Spleen (tissue), 11 donors: ENCODE measurements at regions not wholly inside any gene's neighbourhood (a gene's known extent, or its start where the extent isn't known, plus 50 kb on each side); places are given as distances from the start of the nearest gene placed in this dataset.

Experiments used
- DNase-seq: peaks from one replicate; pipeline ENCODE4 v3.0.0-alpha.2; 2020
- H3K27ac ChIP-seq, 8 donors: fragments of 200-600 bp; sonication (generic) in 7 of 8; 1 replicate in 4 of 8; 2 replicates in 4 of 8; pipeline versions ENCODE4 v1.5.0 to v1.8.0; 2016 to 2021; ENCODE audit warnings: inconsistent platforms in 4 of 8, mild to moderate bottlenecking in 4 of 8, moderate library complexity in 1 of 8
- H3K27me3 ChIP-seq, 7 donors: fragments of 200-600 bp; sonication (generic) in 6 of 7; replicated peaks in 1 of 7; 1 replicate in 4 of 7; 2 replicates in 3 of 7; pipeline versions ENCODE4 v1.5.0 to v1.8.0; 2016 to 2021; ENCODE audit warnings: inconsistent platforms in 3 of 7, mild to moderate bottlenecking in 1 of 7
- H3K36me3 ChIP-seq, 6 donors: fragments of 200-600 bp; sonication (generic) in 5 of 6; 1 replicate in 4 of 6; 2 replicates in 2 of 6; pipeline versions ENCODE4 v1.5.0 to v1.8.0; 2016 to 2021; ENCODE audit warnings: inconsistent platforms in 2 of 6
- H3K4me1 ChIP-seq, 6 donors: fragments of 200-600 bp; sonication (generic) in 5 of 6; 1 replicate in 3 of 6; 2 replicates in 3 of 6; pipeline versions ENCODE4 v1.5.0 to v1.8.0; 2016 to 2021; ENCODE audit warnings: inconsistent platforms in 3 of 6
- H3K4me3 ChIP-seq, 8 donors: fragments of 200-600 bp; sonication (generic) in 7 of 8; 1 replicate in 4 of 8; 2 replicates in 4 of 8; pipeline versions ENCODE4 v1.5.0 to v1.8.0; 2016 to 2021; ENCODE audit warnings: inconsistent platforms in 4 of 8, mild to moderate bottlenecking in 4 of 8, moderate library complexity in 2 of 8
- H3K9me3 ChIP-seq, 8 donors: fragments of 200-600 bp; sonication (generic) in 7 of 8; 1 replicate in 4 of 8; 2 replicates in 4 of 8; pipeline versions ENCODE4 v1.5.0 to v1.8.0; 2016 to 2021; ENCODE audit warnings: inconsistent platforms in 4 of 8
- POLR2A ChIP-seq, 3 donors: fragments of 450-650 bp; IDR thresholded peaks; one replicate each; pipeline ENCODE4 v1.5.1; 2017; ENCODE audit warnings: antibody characterized with exemption in 3 of 3, mild to moderate bottlenecking in 1 of 3
- POLR2AphosphoS5 ChIP-seq, 3 donors: sonication (generic); formaldehyde crosslinking; IDR thresholded peaks; one replicate each; pipeline ENCODE4 v1.5.1; 2017; ENCODE audit warnings: antibody characterized with exemption in 3 of 3
- WGBS, 5 donors: extraction: QIAGEN DNeasy Blood & Tissue Kit in 3 of 5; methylation state at CpG; one replicate each; pipeline versions ENCODE4 v1.1.5 to v1.1.7; 2013 to 2018; 5-methylcytosine and 5-hydroxymethylcytosine counted together
- intact Hi-C: fragments of 100-400 bp; cut with DNase I; formaldehyde crosslinking; loops from one replicate; pipeline ENCODE4 v1.15.0; 2023; ENCODE audit warnings: low total_unique reads
- TF ChIP-seq, protein P1 (sequence below), 11 experiments: fragments of 200-600 bp in 7 of 11; fragments of 450-650 bp in 4 of 11; sonication (generic) in 4 of 11; IDR thresholded peaks in 8 of 11; conservative IDR thresholded peaks in 3 of 11; 1 replicate in 7 of 11; 2 replicates in 4 of 11; pipeline versions ENCODE4 v1.4.0 to v1.8.0; 2016 to 2021; ENCODE audit warnings: antibody characterized with exemption in 11 of 11, inconsistent platforms in 4 of 11, mild to moderate bottlenecking in 1 of 11
- donor health status: healthy with polysubstance abuse.
- donor health status: DM: no; HTN: no; CAD: no; lungs with moderate emphysema.
- donor health status: DM: no; HTN: no; CAD: no.
- donor health status: Bipolar disorder and iron deficiency.
- donor health status: healthy.
- donor health status: DM: no; HTN: no; CAD: no.
- donor health status: DM: yes; HTN: yes; CAD: no.

DNA sequence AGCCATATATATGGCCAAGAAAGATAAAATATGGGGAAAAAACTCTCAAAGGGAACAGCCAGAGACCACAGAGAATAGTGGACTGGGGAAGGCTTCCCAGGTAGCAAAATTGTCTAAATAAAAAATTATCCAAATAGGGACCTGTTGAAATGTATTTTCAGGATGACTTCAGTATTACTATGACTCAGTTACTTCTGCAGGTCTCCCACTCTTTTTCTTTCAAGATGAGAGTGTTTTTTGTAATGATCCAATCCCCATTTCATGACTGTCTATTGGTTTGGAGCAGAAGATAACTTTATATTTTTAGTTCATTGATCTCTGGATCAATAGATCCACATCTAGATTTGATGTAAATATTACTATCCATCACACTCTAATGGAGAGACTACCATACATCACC lies 372.1 kb upstream of the EMCN start:
- Histone ChIP-seq H3K4me3 (no peak overlapping the region), H3K9me3 (peaks cover 0 to 48% (median 33%) of the 10 kb centered on the region in 8 donors), H3K27me3 (no peaks in the 10 kb centered on the region), H3K36me3 (no peaks in the 10 kb centered on the region), H3K27ac (no peak overlapping the region), H3K4me1 (peaks cover 0 to 1% (median 0%) of the 10 kb centered on the region in 6 donors)
- no peak for DNase-seq
- intact Hi-C loops = no loop called here
- TF ChIP-seq POLR2A (IDR thresholded peaks at IDR 0.05) = no peak
- TF ChIP-seq, protein P1, sequence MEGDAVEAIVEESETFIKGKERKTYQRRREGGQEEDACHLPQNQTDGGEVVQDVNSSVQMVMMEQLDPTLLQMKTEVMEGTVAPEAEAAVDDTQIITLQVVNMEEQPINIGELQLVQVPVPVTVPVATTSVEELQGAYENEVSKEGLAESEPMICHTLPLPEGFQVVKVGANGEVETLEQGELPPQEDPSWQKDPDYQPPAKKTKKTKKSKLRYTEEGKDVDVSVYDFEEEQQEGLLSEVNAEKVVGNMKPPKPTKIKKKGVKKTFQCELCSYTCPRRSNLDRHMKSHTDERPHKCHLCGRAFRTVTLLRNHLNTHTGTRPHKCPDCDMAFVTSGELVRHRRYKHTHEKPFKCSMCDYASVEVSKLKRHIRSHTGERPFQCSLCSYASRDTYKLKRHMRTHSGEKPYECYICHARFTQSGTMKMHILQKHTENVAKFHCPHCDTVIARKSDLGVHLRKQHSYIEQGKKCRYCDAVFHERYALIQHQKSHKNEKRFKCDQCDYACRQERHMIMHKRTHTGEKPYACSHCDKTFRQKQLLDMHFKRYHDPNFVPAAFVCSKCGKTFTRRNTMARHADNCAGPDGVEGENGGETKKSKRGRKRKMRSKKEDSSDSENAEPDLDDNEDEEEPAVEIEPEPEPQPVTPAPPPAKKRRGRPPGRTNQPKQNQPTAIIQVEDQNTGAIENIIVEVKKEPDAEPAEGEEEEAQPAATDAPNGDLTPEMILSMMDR (IDR thresholded peaks at IDR 0.05 in 8 of 11, conservative IDR thresholded peaks at IDR 0.05 in 3 of 11) = no peak
- TF ChIP-seq POLR2AphosphoS5 (IDR thresholded peaks at IDR 0.05) = no peak

DNA sequence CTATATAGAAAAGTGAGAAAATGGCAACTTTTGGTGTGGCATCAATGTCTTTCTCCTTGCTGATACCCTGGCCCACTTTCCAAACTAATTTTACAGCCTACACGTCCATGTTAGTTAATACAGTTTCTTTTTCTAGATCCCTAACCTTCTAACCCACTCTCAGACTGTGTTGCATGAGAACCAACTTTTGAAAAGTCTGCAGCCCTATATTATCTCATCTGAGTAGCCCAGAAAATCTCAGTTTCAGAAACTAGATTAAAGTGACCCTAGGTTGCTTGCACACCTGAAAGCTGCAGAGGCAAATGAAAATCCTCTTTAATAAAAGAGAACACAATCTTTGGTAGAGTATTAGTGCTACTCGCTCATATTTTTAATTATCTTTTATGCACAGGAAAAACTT lies 371.6 kb upstream of the EMCN start:
- Histone ChIP-seq H3K27me3 (no peaks in the 10 kb centered on the region), H3K9me3 (peaks cover 0 to 53% (median 33%) of the 10 kb centered on the region in 8 donors), H3K27ac (no peak overlapping the region), H3K4me3 (no peak overlapping the region), H3K36me3 (no peaks in the 10 kb centered on the region), H3K4me1 (no peaks in the 10 kb centered on the region)
- intact Hi-C loops = no loop called here
- TF ChIP-seq POLR2AphosphoS5 (IDR thresholded peaks at IDR 0.05) (no peak), POLR2A (IDR thresholded peaks at IDR 0.05) (no peak)
- TF ChIP-seq, protein P1 (IDR thresholded peaks at IDR 0.05 in 8 of 11, conservative IDR thresholded peaks at IDR 0.05 in 3 of 11) = no peak
- no peak for DNase-seq
- 75 to 89% (median 79%) methylated on average over 2 of the region's 2 CpGs for WGBS, 5 donors

DNA sequence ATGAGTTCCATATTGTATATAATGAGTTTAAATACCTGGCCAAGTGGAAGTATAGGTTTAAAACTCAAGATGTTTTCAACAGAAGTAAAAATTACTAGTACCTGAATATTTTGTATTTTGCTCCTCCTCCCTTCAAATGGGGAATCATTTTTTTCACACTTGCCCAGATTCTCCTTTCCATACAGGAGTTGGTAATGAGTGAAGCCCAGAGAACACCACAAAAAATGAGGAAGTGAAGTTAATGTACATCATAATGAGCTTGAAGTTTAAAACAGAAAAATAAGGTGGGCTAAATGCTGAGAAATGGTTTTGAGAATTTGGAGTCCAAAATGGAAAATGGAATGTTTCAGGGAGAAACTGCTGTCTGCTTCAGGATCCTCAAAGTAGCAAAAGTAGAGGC lies 364.8 kb upstream of the EMCN start:
- DNase-seq = no peak
- no peaks in the 10 kb centered on the region for H3K4me1 ChIP-seq
- no peak for TF ChIP-seq POLR2A (IDR thresholded peaks at IDR 0.05)
- TF ChIP-seq, protein P1 (IDR thresholded peaks at IDR 0.05 in 8 of 11, conservative IDR thresholded peaks at IDR 0.05 in 3 of 11) = no peak
- no peaks in the 10 kb centered on the region for H3K27me3 ChIP-seq
- H3K36me3 ChIP-seq = no peaks in the 10 kb centered on the region
- intact Hi-C loops = no loop called here
- peaks cover 0 to 31% (median 19%) of the 10 kb centered on the region in 8 donors for H3K9me3 ChIP-seq
- H3K27ac ChIP-seq = no peak overlapping the region
- H3K4me3 ChIP-seq = no peak overlapping the region

DNA sequence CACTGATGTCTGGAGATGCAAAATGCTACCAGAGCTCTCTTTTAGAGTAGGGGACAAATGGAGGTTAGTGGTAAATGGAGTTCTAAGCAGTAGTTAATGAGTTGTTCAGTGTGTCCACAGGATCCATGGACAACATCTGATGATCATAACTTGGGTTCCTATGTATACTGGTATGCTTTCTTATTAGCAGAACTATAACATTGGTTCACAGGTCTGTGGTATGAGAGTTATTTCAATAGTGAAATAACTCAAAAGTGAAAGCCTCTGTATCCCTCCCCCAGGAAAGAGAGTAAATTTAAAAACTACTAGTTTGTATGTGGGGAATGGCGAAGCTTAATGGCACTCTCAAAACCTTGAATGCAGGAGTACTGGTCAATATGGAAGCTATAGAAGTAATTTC lies 363.5 kb upstream of the EMCN start:
- no peak for TF ChIP-seq POLR2AphosphoS5 (IDR thresholded peaks at IDR 0.05)
- no peak for TF ChIP-seq POLR2A (IDR thresholded peaks at IDR 0.05)
- TF ChIP-seq, protein P1 (IDR thresholded peaks at IDR 0.05 in 8 of 11, conservative IDR thresholded peaks at IDR 0.05 in 3 of 11) = no peak
- no peaks in the 10 kb centered on the region for H3K4me1 ChIP-seq
- no peaks in the 10 kb centered on the region for H3K27me3 ChIP-seq
- no peak for DNase-seq
- no peak overlapping the region for H3K27ac ChIP-seq
- H3K36me3 ChIP-seq = no peaks in the 10 kb centered on the region
- no peak overlapping the region for H3K4me3 ChIP-seq
- WGBS, 5 donors = 86 to 98% (median 90%) methylated on average over 1 of the region's 1 CpG
- intact Hi-C loops = no loop called here
- peaks cover 0 to 20% (median 13%) of the 10 kb centered on the region in 8 donors for H3K9me3 ChIP-seq
